Astrocyte (in vitro differentiated cells and primary cell): ENCODE measurements at regions not wholly inside any gene's neighbourhood (a gene's known extent, or its start where the extent isn't known, plus 50 kb on each side); places are given as distances from the start of the nearest gene placed in this dataset.

ENCODE experiments used
- CTCF ChIP-seq: IDR thresholded peaks from 2 replicates; pipeline ENCODE4 v1.5.1; 2011; ENCODE audit warnings: low read depth, mild to moderate bottlenecking, inconsistent platforms, low read length, moderate library complexity; ENCODE audit not compliant: insufficient read depth
- EZH2 ChIP-seq: IDR thresholded peaks from 2 replicates; pipeline ENCODE4 v1.6.1; 2012; ENCODE audit warnings: mild to moderate bottlenecking, low read length, inconsistent platforms; ENCODE audit not compliant: insufficient read depth

- TF ChIP-seq CTCF (no peak), EZH2 (no peak)
These were observed 116.6 kb upstream of the FRMPD4 start for GRCh38 chrX:12021698-12022097.
